ENCODE measurements at regions not wholly inside any gene's neighbourhood (a gene's known extent, or its start where the extent isn't known, plus 50 kb on each side); places are given as distances from the start of the nearest gene placed in this dataset.

DNA sequence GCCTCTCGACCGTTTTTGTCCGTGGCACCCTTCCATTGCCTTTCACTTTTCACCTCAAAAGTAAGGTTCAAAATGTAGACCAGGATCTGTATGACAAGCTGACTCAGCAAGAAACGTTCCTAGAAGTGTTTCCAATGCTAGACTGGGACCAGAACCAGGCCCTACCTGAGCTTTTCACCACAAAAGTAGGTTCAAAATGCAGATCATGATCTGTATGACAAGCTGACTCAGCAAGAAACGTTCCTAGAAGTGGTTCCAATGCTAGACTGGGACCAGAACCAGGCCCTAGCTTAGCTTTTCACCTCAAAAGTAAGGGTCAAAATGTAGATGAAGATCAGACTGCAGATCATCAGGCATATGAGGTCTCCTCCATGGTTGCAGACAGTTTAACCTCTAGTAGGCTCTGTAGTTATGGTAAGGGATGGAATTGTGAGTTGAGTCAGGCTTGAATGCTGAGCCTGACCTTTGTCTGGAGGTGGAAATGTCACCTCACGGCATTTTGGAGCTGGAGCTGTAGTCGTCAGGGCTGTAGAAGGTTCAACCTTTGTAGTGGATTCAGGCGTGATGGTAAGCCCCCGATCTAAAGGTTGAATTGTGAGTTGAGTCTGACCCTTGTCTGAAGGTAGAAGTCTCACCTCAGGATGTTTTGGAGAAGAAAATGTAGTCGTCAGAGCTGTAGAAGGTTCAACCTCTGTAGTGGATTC is 50.2 kb upstream of the TMEM97 start:
- no peak for TF ChIP-seq POLR2A (IDR thresholded peaks at IDR 0.05)
- TF ChIP-seq, protein P1, sequence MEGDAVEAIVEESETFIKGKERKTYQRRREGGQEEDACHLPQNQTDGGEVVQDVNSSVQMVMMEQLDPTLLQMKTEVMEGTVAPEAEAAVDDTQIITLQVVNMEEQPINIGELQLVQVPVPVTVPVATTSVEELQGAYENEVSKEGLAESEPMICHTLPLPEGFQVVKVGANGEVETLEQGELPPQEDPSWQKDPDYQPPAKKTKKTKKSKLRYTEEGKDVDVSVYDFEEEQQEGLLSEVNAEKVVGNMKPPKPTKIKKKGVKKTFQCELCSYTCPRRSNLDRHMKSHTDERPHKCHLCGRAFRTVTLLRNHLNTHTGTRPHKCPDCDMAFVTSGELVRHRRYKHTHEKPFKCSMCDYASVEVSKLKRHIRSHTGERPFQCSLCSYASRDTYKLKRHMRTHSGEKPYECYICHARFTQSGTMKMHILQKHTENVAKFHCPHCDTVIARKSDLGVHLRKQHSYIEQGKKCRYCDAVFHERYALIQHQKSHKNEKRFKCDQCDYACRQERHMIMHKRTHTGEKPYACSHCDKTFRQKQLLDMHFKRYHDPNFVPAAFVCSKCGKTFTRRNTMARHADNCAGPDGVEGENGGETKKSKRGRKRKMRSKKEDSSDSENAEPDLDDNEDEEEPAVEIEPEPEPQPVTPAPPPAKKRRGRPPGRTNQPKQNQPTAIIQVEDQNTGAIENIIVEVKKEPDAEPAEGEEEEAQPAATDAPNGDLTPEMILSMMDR (IDR thresholded peaks at IDR 0.05) = no peak
